ENCODE measurements at regions not wholly inside any gene's neighbourhood (a gene's known extent, or its start where the extent isn't known, plus 50 kb on each side); places are given as distances from the start of the nearest gene placed in this dataset.
"Not testable (repeated sequence)": the region's sequence is repeated elsewhere in the genome, so short reads cannot be mapped to it uniquely, and the experiment has no call there.

GRCh38 chr3:94406595-94406994 lies 343.7 kb downstream of the NSUN3 start:
- Histone ChIP-seq H3K4me1 (ENCODE audit: insufficient read depth) (no peaks in the 10 kb centered on the region), H3K9me2 (ENCODE audit: insufficient read depth) (no peaks in the 10 kb centered on the region), H3K27ac (ENCODE audit: low read depth) (no peak overlapping the region), H3K4me2 (no peak overlapping the region), H3K79me2 (replicated peaks; ENCODE audit: insufficient read depth) (no peaks in the 10 kb centered on the region), H2AFZ (no peak overlapping the region), H3K27me3 (ENCODE audit: insufficient read depth) (no peaks in the 10 kb centered on the region), H3K4me3 (no peak overlapping the region), H3K36me3 (ENCODE audit: insufficient read depth) (no peaks in the 10 kb centered on the region), H3F3A (replicated peaks; ENCODE audit: low read depth) (no peaks in the 10 kb centered on the region), H4K20me1 (replicated peaks; ENCODE audit: insufficient read depth) (no peaks in the 10 kb centered on the region)
- Mint-ChIP-seq H3K27me3 (ENCODE audit: insufficient read depth, low read depth, poor library complexity) (no peaks in the 10 kb centered on the region), H3K36me3 (ENCODE audit: low read depth) (no peaks in the 10 kb centered on the region), H3K4me3 (no peak overlapping the region), H3K27ac (no peak overlapping the region), H3K4me1 (no peaks in the 10 kb centered on the region), H3K9me3 (no peaks in the 10 kb centered on the region)
- TF ChIP-seq CTCF (conservative IDR thresholded peaks at IDR 0.05; ENCODE audit: low read depth in 2 of 2) (no peak), REST (IDR thresholded peaks at IDR 0.05; ENCODE audit: unreplicated experiment) (no peak), ZNF462 (CRISPR knock-in tag; IDR thresholded peaks at IDR 0.05) (no peak), ZNF114 (CRISPR knock-in tag; IDR thresholded peaks at IDR 0.05) (no peak), ETS1 (IDR thresholded peaks at IDR 0.05) (no peak), NANOG (IDR thresholded peaks at IDR 0.05; ENCODE audit: borderline replicate concordance) (no peak), CREB1 (CRISPR knock-in tag; IDR thresholded peaks at IDR 0.05; ENCODE audit: low read depth) (no peak), STAT1 (IDR thresholded peaks at IDR 0.05; ENCODE audit: unreplicated experiment) (no peak), JUNB (IDR thresholded peaks at IDR 0.05; ENCODE audit: unreplicated experiment) (no peak)
- ATAC-seq (no peak), DNase-seq (ENCODE audit: low spot score) (no peak)

- H3K4me2 ChIP-seq; H3K27me3 Mint-ChIP-seq (ENCODE audit: insufficient read depth, low read depth, poor library complexity); H3K4me3 Mint-ChIP-seq; H3F3A ChIP-seq (replicated peaks; ENCODE audit: low read depth); H3K9me2 ChIP-seq (ENCODE audit: insufficient read depth); H3K79me2 ChIP-seq (replicated peaks; ENCODE audit: insufficient read depth); H4K20me1 ChIP-seq (replicated peaks; ENCODE audit: insufficient read depth); H3K9me3 Mint-ChIP-seq; H3K36me3 ChIP-seq (ENCODE audit: insufficient read depth); H3K4me3 ChIP-seq; H3K27me3 ChIP-seq (ENCODE audit: insufficient read depth); H3K36me3 Mint-ChIP-seq (ENCODE audit: low read depth): not testable (repeated sequence)
- H3K27ac Mint-ChIP-seq, result peak overlapping the region; percentile 96
- Histone ChIP-seq H3K4me1 (ENCODE audit: insufficient read depth) (peaks cover 17% of the 10 kb centered on the region; the same call in 1 of the 2 replicates), H2AFZ (peak overlapping the region; percentile 81), H3K27ac (ENCODE audit: low read depth) (peak overlapping the region; percentile 93)
- peaks cover 23% of the 10 kb centered on the region for H3K4me1 Mint-ChIP-seq
- ATAC-seq, result peak; percentile 40; the same call in 1 of the 3 replicates
- DNase-seq (ENCODE audit: low spot score), result peak; percentile 6
Observed at GRCh38 chr3:94412936-94413335, 350.1 kb downstream of the NSUN3 start.

Measured in GM23338 (cell line).